ENCODE measurements at regions not wholly inside any gene's neighbourhood (a gene's known extent, or its start where the extent isn't known, plus 50 kb on each side); places are given as distances from the start of the nearest gene placed in this dataset.

- TF ChIP-seq CTCF (IDR thresholded peaks at IDR 0.05; ENCODE audit: low read depth, low read length) (no peak), EZH2phosphoT487 (IDR thresholded peaks at IDR 0.05; ENCODE audit: low read depth) (no peak)
These were observed 325.4 kb upstream of the FRG1 start for GRCh38 chr4:189615217-189615663.
